GM12878 (cell line): ENCODE measurements at regions not wholly inside any gene's neighbourhood (a gene's known extent, or its start where the extent isn't known, plus 50 kb on each side); places are given as distances from the start of the nearest gene placed in this dataset.
"Not testable (repeated sequence)": the region's sequence is repeated elsewhere in the genome, so short reads cannot be mapped to it uniquely, and the experiment has no call there.

Experiments
- ATAC-seq: fragments of 200-7000 bp; cut with Tn5 transposase; 3 replicates; pipeline ENCODE4 v1.9.1; 2020; ENCODE audit warnings: mild to moderate bottlenecking, moderate library complexity
- BruUV-seq: library from RNA; stranded (reverse); fragments of 400-500 nt; replicated peaks from 2 replicates; lab custom pipeline; 2021; lab: Mats Ljungman, UMichigan
- CTCF ChIA-PET: fragments of 300-600 bp; sonication (Branson Sonifier 250); formaldehyde crosslinking; extraction: SDS; loops from one replicate; lab custom pipeline; 2021; ENCODE audit warnings: inconsistent platforms; lab: Yijun Ruan, JAX
- POLR2A ChIA-PET: fragments of 350-600 bp; formaldehyde crosslinking; extraction: SDS; loops from one replicate; lab custom pipeline; 2021; ENCODE audit warnings: inconsistent platforms; lab: Charles Lee
- RAD21 ChIA-PET: fragments of 300-600 bp; sonication (Branson Sonifier 250); formaldehyde crosslinking; loops from one replicate; lab custom pipeline; 2023; ENCODE audit warnings: antibody characterized with exemption; ENCODE audit not compliant: unreplicated experiment; lab: Charles Lee
- SMC1A ChIA-PET: fragments of 300-600 bp; sonication (Branson Sonifier 250); formaldehyde crosslinking; loops from one replicate; lab custom pipeline; 2023; ENCODE audit not compliant: unreplicated experiment, uncharacterized antibody; lab: Charles Lee
- DNase-seq: peaks from one replicate; pipeline ENCODE4 v3.0.0-alpha.2; 2011; ENCODE audit warnings: low read depth, low spot score
- FAIRE-seq: peaks from 3 replicates; lab custom pipeline; 2011; peaks lifted over from hg19 to GRCh38; lab: Jason Lieb, UNC
- H2AFZ ChIP-seq: 2 replicates; pipeline ENCODE4 v1.6.0; 2011; ENCODE audit warnings: low read depth, low read length, control low read depth; ENCODE audit not compliant: control insufficient read depth
- H3K27ac ChIP-seq: 2 replicates; pipeline ENCODE4 v1.5.1; 2011; ENCODE audit warnings: control low read depth; ENCODE audit not compliant: control insufficient read depth, insufficient read depth
- H3K27me3 ChIP-seq, 2 experiments: replicated peaks in 1 of 2; 2 replicates each; pipeline versions ENCODE4 v1.6.0 to v1.6.1; 2011; ENCODE audit warnings: low read length in 1 of 2; ENCODE audit not compliant: control insufficient read depth in 2 of 2, insufficient read depth in 2 of 2
- H3K36me3 ChIP-seq, 2 experiments: 2 replicates each; pipeline ENCODE4 v1.5.1; 2011; ENCODE audit warnings: low read length in 1 of 2; ENCODE audit not compliant: control insufficient read depth in 2 of 2, insufficient read depth in 2 of 2
- H3K4me1 ChIP-seq: 2 replicates; pipeline ENCODE4 v1.6.1; 2011; ENCODE audit warnings: mild to moderate bottlenecking, low read length, moderate library complexity, mixed read lengths; ENCODE audit not compliant: control insufficient read depth, insufficient read depth
- H3K4me2 ChIP-seq: 2 replicates; pipeline ENCODE4 v1.6.0; 2011; ENCODE audit warnings: control low read depth; ENCODE audit not compliant: control insufficient read depth, insufficient read depth
- H3K4me3 ChIP-seq: fragments of 200-600 bp; sonication (generic); 2 replicates; pipeline ENCODE4 v1.5.1; 2016
- H3K79me2 ChIP-seq: 2 replicates; pipeline ENCODE4 v1.6.0; 2011; ENCODE audit warnings: low read length; ENCODE audit not compliant: control insufficient read depth, insufficient read depth
- H3K9ac ChIP-seq: 2 replicates; pipeline ENCODE4 v1.8.0; 2011; ENCODE audit warnings: low read length, control low read depth, mixed read lengths; ENCODE audit not compliant: control insufficient read depth, insufficient read depth
- H3K9me3 ChIP-seq: replicated peaks from 3 replicates; pipeline ENCODE4 v1.5.1; 2011; ENCODE audit warnings: mild to moderate bottlenecking, low read length; ENCODE audit not compliant: control insufficient read depth, insufficient read depth
- H4K20me1 ChIP-seq: 2 replicates; pipeline ENCODE4 v1.6.0; 2011; ENCODE audit not compliant: control insufficient read depth, insufficient read depth
- CREB1 ChIP-seq: IDR thresholded peaks from 2 replicates; pipeline ENCODE4 v1.6.1; 2012; ENCODE audit warnings: low read depth, mild to moderate bottlenecking, inconsistent platforms
- CREM ChIP-seq: IDR thresholded peaks from 2 replicates; pipeline ENCODE4 v1.6.1; 2014; ENCODE audit warnings: antibody characterized with exemption, low read depth
- CTCF ChIP-seq, 3 experiments: IDR thresholded peaks in 2 of 3; conservative IDR thresholded peaks in 1 of 3; 2 replicates each; pipeline ENCODE4 v1.5.1; 2011; ENCODE audit warnings: low read depth in 3 of 3, low read length in 3 of 3, mild to moderate bottlenecking in 3 of 3, control low read depth in 2 of 3, moderate library complexity in 2 of 3, inconsistent platforms in 1 of 3, mixed read lengths in 1 of 3; ENCODE audit not compliant: control insufficient read depth in 2 of 3, insufficient read depth in 1 of 3; ENCODE audit errors: extremely low read depth in 1 of 3
- FOXK2 ChIP-seq: fragments of 450-650 bp; IDR thresholded peaks from 2 replicates; pipeline ENCODE4 v1.6.1; 2017; ENCODE audit warnings: mild to moderate bottlenecking, moderate library complexity
- KDM1A ChIP-seq: fragments of 200-600 bp; sonication (generic); IDR thresholded peaks from 2 replicates; pipeline ENCODE4 v1.6.1; 2016; ENCODE audit warnings: borderline replicate concordance
- MTA3 ChIP-seq: IDR thresholded peaks from 2 replicates; pipeline ENCODE4 v1.6.1; 2012; ENCODE audit warnings: low read length, inconsistent platforms, borderline replicate concordance
- MYB ChIP-seq: fragments of 150-350 bp; IDR thresholded peaks from 2 replicates; pipeline ENCODE4 v1.6.1; 2014; ENCODE audit warnings: mild to moderate bottlenecking, low read depth, low read length, borderline replicate concordance
- NFYB ChIP-seq: IDR thresholded peaks from 2 replicates; pipeline ENCODE4 v1.6.1; 2011; ENCODE audit warnings: low read depth, mild to moderate bottlenecking, low read length, improper control_type of control experiment, moderate library complexity; ENCODE audit not compliant: insufficient read depth
- RFX5 ChIP-seq: IDR thresholded peaks from 2 replicates; pipeline ENCODE4 v1.6.1; 2011; ENCODE audit warnings: low read depth, low read length, improper control_type of control experiment
- WGBS: methylation state at CpG from one replicate; pipeline ENCODE4 v1.1.6; 2016; ENCODE audit warnings: low lambda C conversion rate; ENCODE audit not compliant: insufficient replicate concordance, insufficient coverage; ENCODE audit errors: missing lambda C conversion rate; 5-methylcytosine and 5-hydroxymethylcytosine counted together
- in situ Hi-C: fragments of 300-500 bp; cut with MboI; formaldehyde crosslinking; loops from 9 replicates; pipeline ENCODE4 v1.14.3; 2018; ENCODE audit warnings: mixed read lengths
- intact Hi-C: fragments of 100-400 bp; cut with micrococcal nuclease; formaldehyde crosslinking; loops from one replicate; pipeline ENCODE4 v1.14.2; 2022; ENCODE audit not compliant: unreplicated experiment

- ATAC-seq (peak; percentile 93), DNase-seq (no peak), FAIRE-seq (peak; percentile 7)
- Histone ChIP-seq H2AFZ (no peak overlapping the region), H3K4me1 (no peaks in the 10 kb centered on the region), H3K36me3 (no peaks in the 10 kb centered on the region), H3K4me2 (no peak overlapping the region), H3K79me2 (no peaks in the 10 kb centered on the region), H3K27me3 (no peaks in the 10 kb centered on the region), H4K20me1 (no peaks in the 10 kb centered on the region), H3K9ac (no peak overlapping the region), H3K27ac (no peak overlapping the region), H3K9me3 (no peaks in the 10 kb centered on the region), H3K4me3 (no peak overlapping the region)
- TF ChIP-seq FOXK2 (no peak), KDM1A (no peak), MYB (no peak), MTA3 (no peak), CREM (peak; percentile 90), RFX5 (peak; percentile 96), NFYB (0 out of 2 replicates have a peak, but pooled peaks have one; percentile 20), CREB1 (peak; percentile 91), CTCF (IDR thresholded peaks at IDR 0.05 in 2 of 3, conservative IDR thresholded peaks at IDR 0.05 in 1 of 3; ENCODE audit: control insufficient read depth in 2 of 3, extremely low read depth in 1 of 3, insufficient read depth in 1 of 3, low read depth in 3 of 3, low read length in 3 of 3) (no peak)
- ChIA-PET CTCF (no interaction called here), RAD21 (no interaction called here), POLR2A (no interaction called here), SMC1A (no interaction called here)
- no TSS peak for BruUV-seq
- in situ Hi-C loops, result no loop called here
- WGBS, result 0% methylated on average over 3 of the region's 3 CpGs
- intact Hi-C loops, result no loop called here
Observed at GRCh38 chr3:145094355-145094941, 1066.5 kb downstream of the PLOD2 start.

DNA sequence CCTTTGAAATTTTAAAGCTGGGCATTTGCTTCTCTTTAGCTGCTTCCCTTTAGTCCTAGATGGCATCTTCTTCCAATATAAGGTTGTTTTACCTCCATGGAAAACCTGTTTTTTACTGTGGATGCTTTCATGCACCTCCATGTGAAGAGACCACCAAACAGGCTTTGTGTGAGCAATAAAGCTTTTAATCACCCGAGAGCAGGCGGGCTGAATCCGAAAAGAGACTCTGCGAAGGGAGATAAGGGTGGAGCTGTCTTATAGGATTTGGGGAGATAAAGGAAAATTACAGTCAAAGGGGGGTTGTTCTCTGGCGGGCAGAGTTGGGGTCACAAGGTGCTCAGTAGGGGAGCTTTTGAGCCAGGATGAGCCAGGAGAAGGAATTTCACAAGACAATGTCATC lies 1049.8 kb downstream of the PLOD2 start:
- FAIRE-seq, H3K4me3 ChIP-seq, DNase-seq, H4K20me1 ChIP-seq, BruUV-seq, in situ Hi-C loops, RAD21 ChIA-PET, H3K9me3 ChIP-seq, intact Hi-C loops, H3K27ac ChIP-seq, ATAC-seq, POLR2A ChIA-PET, H3K4me1 ChIP-seq, H3K9ac ChIP-seq, H3K4me2 ChIP-seq, H3K79me2 ChIP-seq, CTCF ChIA-PET, H3K36me3 ChIP-seq, H3K27me3 ChIP-seq, H2AFZ ChIP-seq: not testable (repeated sequence)
- 40% methylated on average over 4 of the region's 5 CpGs for WGBS
- SMC1A ChIA-PET, result interaction anchor here (0.9 to 1.6 kb wide), 2 partner anchors 14 to 17 kb away, joined by 3 to 4 read pairs; no protein-coding TSS in a partner anchor
